ENCODE measurements at regions not wholly inside any gene's neighbourhood (a gene's known extent, or its start where the extent isn't known, plus 50 kb on each side); places are given as distances from the start of the nearest gene placed in this dataset.

- no peak for TF ChIP-seq YY1 (IDR thresholded peaks at IDR 0.05; ENCODE audit: insufficient read depth, insufficient read length)
- no peak for TF ChIP-seq ZNF274 (IDR thresholded peaks at IDR 0.05; ENCODE audit: low read depth, low read length)
- TF ChIP-seq SUZ12 (IDR thresholded peaks at IDR 0.05; ENCODE audit: extremely low read depth, insufficient read depth, insufficient read length) = no peak
These were observed 244.7 kb downstream of the BTG1 start for GRCh38 chr12:91900971-91901370.
